ENCODE measurements at regions not wholly inside any gene's neighbourhood (a gene's known extent, or its start where the extent isn't known, plus 50 kb on each side); places are given as distances from the start of the nearest gene placed in this dataset.

- no peak for TF ChIP-seq CTCF (conservative IDR thresholded peaks at IDR 0.05; ENCODE audit: low read depth)
- no peak overlapping the region for H3K27ac ChIP-seq
- ChIA-PET POLR2A (ENCODE audit: low non-redundant PET) (no interaction called here), CTCF (no interaction called here)
- no peak for DNase-seq (ENCODE audit: low spot score)
Measured at GRCh38 chr6:85390105-85390728, 59.7 kb upstream of the NT5E start.

DNA sequence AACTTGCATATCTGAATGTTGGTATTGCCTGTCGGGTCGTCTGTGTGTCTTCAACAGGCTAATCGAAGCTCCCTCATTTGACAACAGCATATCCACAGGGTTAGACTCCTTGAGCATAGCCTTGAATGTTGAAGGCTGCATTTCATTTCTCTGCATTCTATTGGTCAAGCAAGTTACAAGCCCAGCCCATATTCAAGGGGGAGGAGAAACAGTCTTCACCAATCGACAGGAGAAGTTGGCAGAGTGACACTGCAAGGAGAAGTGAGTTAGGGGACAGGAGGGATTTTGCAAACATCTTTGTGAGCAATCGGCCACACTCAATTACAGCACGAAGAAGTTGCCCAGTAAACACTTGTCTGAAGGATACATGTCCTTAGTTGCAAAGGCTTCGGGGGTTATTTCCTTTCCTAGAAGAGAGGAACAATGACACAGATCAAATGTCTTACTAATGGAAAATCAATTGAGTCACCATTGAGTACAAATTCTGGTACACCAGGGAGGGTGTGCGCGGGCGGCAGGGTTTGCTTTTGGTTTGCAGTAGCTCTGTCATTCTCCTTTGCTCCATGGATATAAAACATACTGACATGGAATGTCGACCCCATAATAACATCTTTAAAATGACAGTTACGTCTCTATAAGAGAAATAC lies 60.6 kb upstream of the NT5E start:
- CTCF ChIA-PET: interaction anchor here (0.6 kb wide), 1 partner anchor 89 kb away, joined by 3 read pairs; no protein-coding TSS in a partner anchor
- no peak overlapping the region for H3K27ac ChIP-seq
- DNase-seq (ENCODE audit: low spot score): no peak
- no peak for TF ChIP-seq CTCF (conservative IDR thresholded peaks at IDR 0.05; ENCODE audit: low read depth)
- POLR2A ChIA-PET (ENCODE audit: low non-redundant PET): no interaction called here

GRCh38 chr6:85388531-85388930 lies 61.4 kb upstream of the NT5E start:
- TF ChIP-seq CTCF (conservative IDR thresholded peaks at IDR 0.05; ENCODE audit: low read depth): no peak
- no peak for DNase-seq (ENCODE audit: low spot score)
- POLR2A ChIA-PET (ENCODE audit: low non-redundant PET): no interaction called here
- CTCF ChIA-PET: no interaction called here
- no peak overlapping the region for H3K27ac ChIP-seq

GRCh38 chr6:85385636-85386315 lies 64.1 kb upstream of the NT5E start:
- ChIA-PET CTCF (no interaction called here), POLR2A (ENCODE audit: low non-redundant PET) (no interaction called here)
- DNase-seq (ENCODE audit: low spot score): no peak
- TF ChIP-seq CTCF (conservative IDR thresholded peaks at IDR 0.05; ENCODE audit: low read depth): no peak
- H3K27ac ChIP-seq: no peak overlapping the region

- DNase-seq (ENCODE audit: low spot score): no peak
- no peak overlapping the region for H3K27ac ChIP-seq
- no peak for TF ChIP-seq CTCF (conservative IDR thresholded peaks at IDR 0.05; ENCODE audit: low read depth)
- POLR2A ChIA-PET (ENCODE audit: low non-redundant PET): no interaction called here
- CTCF ChIA-PET: interaction anchor here (0.6 kb wide), 1 partner anchor 9 kb away, joined by 4 read pairs; no protein-coding TSS in a partner anchor
Measured at GRCh38 chr6:85383042-85383441, 66.8 kb upstream of the NT5E start.

DNA sequence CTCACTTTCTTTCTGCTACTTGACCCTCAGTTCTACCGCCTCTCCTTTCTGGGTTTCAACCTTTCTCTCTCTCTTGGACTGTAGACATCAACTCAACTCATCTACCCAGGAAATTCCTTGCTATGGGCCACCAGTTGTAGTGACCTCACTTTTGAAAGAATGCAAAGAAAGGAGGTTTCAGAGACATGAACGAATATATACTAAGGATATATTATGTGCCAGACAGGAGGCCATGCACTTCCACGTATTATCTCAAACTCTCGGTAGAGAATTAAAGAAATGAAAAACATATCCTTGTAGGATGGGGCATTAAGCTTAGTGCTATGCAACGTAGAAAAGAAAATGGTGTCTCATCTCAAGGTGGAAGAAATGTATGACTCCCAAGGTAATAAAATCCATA lies 67.3 kb upstream of the NT5E start:
- no peak overlapping the region for H3K27ac ChIP-seq
- DNase-seq (ENCODE audit: low spot score): no peak
- no peak for TF ChIP-seq CTCF (conservative IDR thresholded peaks at IDR 0.05; ENCODE audit: low read depth)
- ChIA-PET CTCF (interaction anchor here (0.6 kb wide), 1 partner anchor 9 kb away, joined by 4 read pairs; no protein-coding TSS in a partner anchor), POLR2A (ENCODE audit: low non-redundant PET) (no interaction called here)

Data from RWPE1 (cell line).